Nephron progenitor cell (in vitro differentiated cells): ENCODE measurements at regions not wholly inside any gene's neighbourhood (a gene's known extent, or its start where the extent isn't known, plus 50 kb on each side); places are given as distances from the start of the nearest gene placed in this dataset.

Experiments used
- DNase-seq: peaks from one replicate; pipeline ENCODE4 v3.0.0; 2021
- H3K27ac Mint-ChIP-seq: 2 replicates; pipeline ENCODE4 v1.8.0; 2021; ENCODE audit warnings: mild to moderate bottlenecking, moderate library complexity, mixed read lengths
- H3K27me3 Mint-ChIP-seq: 2 replicates; pipeline ENCODE4 v1.8.0; 2021; ENCODE audit warnings: mild to moderate bottlenecking, low read depth, mixed read lengths; ENCODE audit not compliant: poor library complexity
- H3K36me3 Mint-ChIP-seq: 2 replicates; pipeline ENCODE4 v1.8.0; 2021; ENCODE audit warnings: low read depth, mixed read lengths
- H3K4me1 Mint-ChIP-seq: 2 replicates; pipeline ENCODE4 v1.8.0; 2021; ENCODE audit warnings: mixed read lengths
- H3K4me3 Mint-ChIP-seq: 2 replicates; pipeline ENCODE4 v1.8.0; 2021; ENCODE audit warnings: mild to moderate bottlenecking, moderate library complexity, mixed read lengths
- H3K9me3 Mint-ChIP-seq: 2 replicates; pipeline ENCODE4 v1.8.0; 2021; ENCODE audit warnings: mild to moderate bottlenecking, moderate library complexity, mixed read lengths
- CTCF ChIP-seq: fragments of 200-600 bp; sonication (generic); IDR thresholded peaks from 2 replicates; pipeline ENCODE4 v1.5.0; 2021; ENCODE audit warnings: antibody characterized with exemption

GRCh38 chr7:12119620-12120303 lies 91.3 kb upstream of the TMEM106B start:
- peak; percentile 2 for DNase-seq
- Mint-ChIP-seq H3K36me3 (no peaks in the 10 kb centered on the region), H3K27me3 (no peaks in the 10 kb centered on the region), H3K4me3 (no peak overlapping the region), H3K4me1 (peaks cover 19% of the 10 kb centered on the region), H3K9me3 (no peaks in the 10 kb centered on the region), H3K27ac (no peak overlapping the region)
- no peak for TF ChIP-seq CTCF

GRCh38 chr7:12120632-12121031 lies 90.5 kb upstream of the TMEM106B start:
- peaks cover 19% of the 10 kb centered on the region for H3K4me1 Mint-ChIP-seq
- H3K9me3 Mint-ChIP-seq, result no peaks in the 10 kb centered on the region
- H3K27me3 Mint-ChIP-seq, result no peaks in the 10 kb centered on the region
- no peak overlapping the region for H3K27ac Mint-ChIP-seq
- no peaks in the 10 kb centered on the region for H3K36me3 Mint-ChIP-seq
- no peak overlapping the region for H3K4me3 Mint-ChIP-seq
- TF ChIP-seq CTCF, result no peak
- no peak for DNase-seq

- Mint-ChIP-seq H3K4me3 (no peak overlapping the region), H3K36me3 (no peaks in the 10 kb centered on the region), H3K9me3 (no peaks in the 10 kb centered on the region), H3K27me3 (peaks cover 3% of the 10 kb centered on the region), H3K4me1 (peaks cover 19% of the 10 kb centered on the region), H3K27ac (peak overlapping the region; percentile 85)
- DNase-seq, result no peak
- TF ChIP-seq CTCF, result no peak
Observed at GRCh38 chr7:12123172-12123571, 87.9 kb upstream of the TMEM106B start.

GRCh38 chr7:12124028-12124427 lies 87.1 kb upstream of the TMEM106B start:
- no peak overlapping the region for H3K4me3 Mint-ChIP-seq
- no peaks in the 10 kb centered on the region for H3K36me3 Mint-ChIP-seq
- peaks cover 19% of the 10 kb centered on the region for H3K4me1 Mint-ChIP-seq
- peaks cover 3% of the 10 kb centered on the region for H3K27me3 Mint-ChIP-seq
- no peak for TF ChIP-seq CTCF
- no peak overlapping the region for H3K27ac Mint-ChIP-seq
- no peak for DNase-seq
- H3K9me3 Mint-ChIP-seq, result no peaks in the 10 kb centered on the region

GRCh38 chr7:12127455-12127854 lies 83.6 kb upstream of the TMEM106B start:
- peaks cover 3% of the 10 kb centered on the region for H3K27me3 Mint-ChIP-seq
- no peak for TF ChIP-seq CTCF
- no peak overlapping the region for H3K4me3 Mint-ChIP-seq
- H3K4me1 Mint-ChIP-seq, result peaks cover 18% of the 10 kb centered on the region
- no peak overlapping the region for H3K27ac Mint-ChIP-seq
- H3K36me3 Mint-ChIP-seq, result no peaks in the 10 kb centered on the region
- H3K9me3 Mint-ChIP-seq, result no peaks in the 10 kb centered on the region
- no peak for DNase-seq

- DNase-seq, result no peak
- TF ChIP-seq CTCF, result no peak
- Mint-ChIP-seq H3K4me3 (no peak overlapping the region), H3K4me1 (no peaks in the 10 kb centered on the region), H3K9me3 (no peaks in the 10 kb centered on the region), H3K27me3 (peaks cover 3% of the 10 kb centered on the region), H3K36me3 (no peaks in the 10 kb centered on the region), H3K27ac (no peak overlapping the region)
Observed at GRCh38 chr7:12130609-12131008, 80.5 kb upstream of the TMEM106B start.
